Left hindlimb (tissue), 1 donor: ENCODE measurements at regions not wholly inside any gene's neighbourhood (a gene's known extent, or its start where the extent isn't known, plus 50 kb on each side); places are given as distances from the start of the nearest gene placed in this dataset.
"Not testable (repeated sequence)": the region's sequence is repeated elsewhere in the genome, so short reads cannot be mapped to it uniquely, and the experiment has no call there.

ENCODE experiments used
- DNase-seq: peaks from one replicate; pipeline ENCODE4 v3.0.0-alpha.2; 2018

- not testable (repeated sequence) for DNase-seq
These were observed 562.1 kb downstream of the ZNF674 start for GRCh38 chrX:45982958-45983727.

GRCh38 chrX:45980726-45981125 lies 564.5 kb downstream of the ZNF674 start:
- DNase-seq = no peak

- DNase-seq = no peak
These were observed 569.6 kb downstream of the ZNF674 start for GRCh38 chrX:45975633-45976032.

GRCh38 chrX:45972636-45973035 lies 572.6 kb downstream of the ZNF674 start:
- DNase-seq = no peak

GRCh38 chrX:45959567-45959966 lies 585.7 kb downstream of the ZNF674 start:
- DNase-seq = no peak

GRCh38 chrX:45956191-45956870 lies 588.9 kb downstream of the ZNF674 start:
- DNase-seq = no peak

- no peak for DNase-seq
These were observed 589.6 kb downstream of the ZNF674 start for GRCh38 chrX:45955661-45956060.

- no peak for DNase-seq
These were observed 591.2 kb downstream of the ZNF674 start for GRCh38 chrX:45954026-45954425.

- DNase-seq = no peak
These were observed 593.2 kb downstream of the ZNF674 start for GRCh38 chrX:45952030-45952429.

GRCh38 chrX:45935408-45935807 lies 609.8 kb downstream of the ZNF674 start:
- DNase-seq = no peak

- no peak for DNase-seq
These were observed 632.9 kb downstream of the ZNF674 start for GRCh38 chrX:45912316-45912715.

GRCh38 chrX:45907786-45908185 lies 637.4 kb downstream of the ZNF674 start:
- no peak for DNase-seq

- no peak for DNase-seq
These were observed 641.4 kb downstream of the ZNF674 start for GRCh38 chrX:45903781-45904201.

- no peak for DNase-seq
These were observed 644.2 kb downstream of the ZNF674 start for GRCh38 chrX:45900766-45901615.

GRCh38 chrX:45894864-45895645 lies 650.2 kb downstream of the ZNF674 start:
- DNase-seq = no peak

GRCh38 chrX:45889471-45889870 lies 655.8 kb downstream of the ZNF674 start:
- DNase-seq = no peak

- DNase-seq = no peak
These were observed 656.7 kb downstream of the ZNF674 start for GRCh38 chrX:45888518-45888917.

- DNase-seq = no peak
These were observed 659.3 kb downstream of the ZNF674 start for GRCh38 chrX:45885931-45886330.

- DNase-seq = no peak
These were observed 665.7 kb downstream of the ZNF674 start for GRCh38 chrX:45879512-45879911.

GRCh38 chrX:45876206-45876605 lies 669.0 kb downstream of the ZNF674 start:
- DNase-seq = no peak

GRCh38 chrX:45873781-45874180 lies 671.4 kb downstream of the ZNF674 start:
- no peak for DNase-seq

- DNase-seq = no peak
These were observed 671.8 kb upstream of the DIPK2B start for GRCh38 chrX:45872480-45872879.

- no peak for DNase-seq
These were observed 667.7 kb upstream of the DIPK2B start for GRCh38 chrX:45868425-45868824.
